Immature natural killer cell (primary cell): ENCODE measurements at regions not wholly inside any gene's neighbourhood (a gene's known extent, or its start where the extent isn't known, plus 50 kb on each side); places are given as distances from the start of the nearest gene placed in this dataset.

Experiments used
- DNase-seq, 3 donors: peaks; one replicate each; pipeline ENCODE4 v3.0.0; 2022; ENCODE audit warnings: mixed read lengths in 1 of 3
- H3K27ac Mint-ChIP-seq, 6 donors: one replicate each; pipeline ENCODE4 v1.8.0; 2020; ENCODE audit warnings: mixed read lengths in 6 of 6, mild to moderate bottlenecking in 5 of 6, inconsistent platforms in 4 of 6, moderate library complexity in 3 of 6
- H3K27me3 Mint-ChIP-seq, 3 donors: one replicate each; pipeline ENCODE4 v1.8.0; 2020 to 2021; ENCODE audit warnings: low read depth in 3 of 3, mild to moderate bottlenecking in 3 of 3, mixed read lengths in 3 of 3, moderate library complexity in 3 of 3, inconsistent platforms in 1 of 3
- H3K36me3 Mint-ChIP-seq, 3 donors: one replicate each; pipeline ENCODE4 v1.8.0; 2020; ENCODE audit warnings: mixed read lengths in 3 of 3, inconsistent platforms in 2 of 3, mild to moderate bottlenecking in 2 of 3
- H3K4me1 Mint-ChIP-seq, 2 donors: one replicate each; pipeline ENCODE4 v1.8.0; 2020; ENCODE audit warnings: inconsistent platforms in 2 of 2, mild to moderate bottlenecking in 2 of 2, mixed read lengths in 2 of 2, moderate library complexity in 1 of 2
- H3K4me3 Mint-ChIP-seq, 5 donors: one replicate each; pipeline ENCODE4 v1.8.0; 2020; ENCODE audit warnings: mild to moderate bottlenecking in 5 of 5, mixed read lengths in 5 of 5, inconsistent platforms in 3 of 5, moderate library complexity in 3 of 5
- H3K9me3 Mint-ChIP-seq, 6 donors: one replicate each; pipeline ENCODE4 v1.8.0; 2020; ENCODE audit warnings: mild to moderate bottlenecking in 6 of 6, mixed read lengths in 6 of 6, inconsistent platforms in 4 of 6, moderate library complexity in 3 of 6

GRCh38 chr12:116463366-116463765 lies 95.8 kb upstream of the MAP1LC3B2 start:
- H3K9me3 Mint-ChIP-seq = no peaks in the 10 kb centered on the region
- no peaks in the 10 kb centered on the region for H3K36me3 Mint-ChIP-seq
- peaks cover 0 to 6% (median 0%) of the 10 kb centered on the region in 3 donors for H3K27me3 Mint-ChIP-seq
- DNase-seq = no peak
- no peak overlapping the region for H3K27ac Mint-ChIP-seq
- H3K4me1 Mint-ChIP-seq = no peaks in the 10 kb centered on the region
- no peak overlapping the region for H3K4me3 Mint-ChIP-seq

DNA sequence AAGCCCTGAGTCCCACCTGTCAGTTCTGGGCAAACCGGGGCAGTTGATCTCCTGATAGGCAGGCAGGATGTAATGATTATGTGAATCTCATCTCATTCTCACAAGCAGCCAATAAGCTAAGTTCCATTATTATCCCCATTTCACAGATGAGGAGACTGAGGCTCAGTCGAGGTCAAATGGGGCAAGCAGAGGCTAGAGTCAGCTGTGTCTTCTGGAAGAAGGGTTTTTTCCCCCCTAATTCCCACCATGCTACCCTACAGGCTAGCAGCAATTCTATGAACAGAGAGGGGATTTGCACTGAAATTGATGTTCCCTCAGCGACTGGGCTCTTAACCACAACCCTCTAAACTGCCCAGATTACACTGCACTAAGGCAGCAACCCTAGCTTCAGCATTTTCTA lies 93.8 kb upstream of the MAP1LC3B2 start:
- Mint-ChIP-seq H3K36me3 (no peaks in the 10 kb centered on the region), H3K27ac (no peak overlapping the region), H3K9me3 (no peaks in the 10 kb centered on the region), H3K4me3 (no peak overlapping the region), H3K27me3 (peaks cover 0 to 6% (median 1%) of the 10 kb centered on the region in 3 donors), H3K4me1 (no peaks in the 10 kb centered on the region)
- no peak for DNase-seq

DNA sequence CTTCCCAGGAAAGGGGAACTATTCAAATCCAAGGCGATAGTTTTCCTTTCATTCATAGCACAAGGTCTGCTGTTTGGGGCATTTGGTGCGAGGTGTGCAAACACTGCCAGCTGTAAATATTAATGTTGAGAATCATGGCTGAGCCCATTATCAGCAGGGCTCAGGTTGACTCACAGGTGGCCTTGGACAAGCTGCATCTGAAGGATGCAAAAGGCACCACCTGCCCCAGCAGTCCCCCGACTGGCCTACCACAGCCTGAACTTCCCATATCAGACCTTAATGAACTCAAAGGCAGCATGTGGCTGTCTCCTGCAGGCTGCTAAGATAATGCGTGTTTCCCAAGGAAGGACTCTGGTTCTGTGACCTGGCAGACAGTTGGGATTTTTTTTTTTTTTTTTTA lies 93.3 kb upstream of the MAP1LC3B2 start:
- Mint-ChIP-seq H3K27ac (no peak overlapping the region), H3K36me3 (no peaks in the 10 kb centered on the region), H3K4me3 (no peak overlapping the region), H3K4me1 (no peaks in the 10 kb centered on the region), H3K9me3 (no peaks in the 10 kb centered on the region), H3K27me3 (peaks cover 0 to 6% (median 1%) of the 10 kb centered on the region in 3 donors)
- DNase-seq = no peak

GRCh38 chr12:116466536-116466935 lies 92.6 kb upstream of the MAP1LC3B2 start:
- no peak for DNase-seq
- H3K4me3 Mint-ChIP-seq = no peak overlapping the region
- no peaks in the 10 kb centered on the region for H3K9me3 Mint-ChIP-seq
- no peaks in the 10 kb centered on the region for H3K36me3 Mint-ChIP-seq
- H3K4me1 Mint-ChIP-seq = no peaks in the 10 kb centered on the region
- peak overlapping the region in 1 of 6 donors; percentile 3 for H3K27ac Mint-ChIP-seq
- peaks cover 0 to 6% (median 1%) of the 10 kb centered on the region in 3 donors for H3K27me3 Mint-ChIP-seq

DNA sequence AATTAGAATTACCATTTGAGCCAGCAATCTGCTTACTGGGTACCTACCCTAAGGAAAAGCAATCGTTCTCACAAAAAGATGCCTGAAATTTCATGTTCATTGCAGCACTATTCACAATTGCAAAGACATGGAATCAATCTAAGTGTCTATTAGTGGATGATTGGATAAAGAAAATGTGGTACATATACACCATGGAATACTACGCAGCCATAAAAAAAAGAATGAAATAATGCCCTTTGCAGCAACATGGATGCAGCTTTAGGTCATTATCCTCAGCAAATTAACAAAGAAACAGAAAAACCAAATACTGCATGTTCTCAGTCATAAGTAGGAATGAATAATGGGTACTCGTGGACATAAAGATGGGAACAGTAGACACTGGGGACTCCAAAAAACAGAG lies 89.8 kb upstream of the MAP1LC3B2 start:
- Mint-ChIP-seq H3K4me1 (no peaks in the 10 kb centered on the region), H3K9me3 (no peaks in the 10 kb centered on the region), H3K27ac (no peak overlapping the region), H3K4me3 (no peak overlapping the region), H3K27me3 (peaks cover 0 to 2% (median 1%) of the 10 kb centered on the region in 3 donors), H3K36me3 (no peaks in the 10 kb centered on the region)
- no peak for DNase-seq

DNA sequence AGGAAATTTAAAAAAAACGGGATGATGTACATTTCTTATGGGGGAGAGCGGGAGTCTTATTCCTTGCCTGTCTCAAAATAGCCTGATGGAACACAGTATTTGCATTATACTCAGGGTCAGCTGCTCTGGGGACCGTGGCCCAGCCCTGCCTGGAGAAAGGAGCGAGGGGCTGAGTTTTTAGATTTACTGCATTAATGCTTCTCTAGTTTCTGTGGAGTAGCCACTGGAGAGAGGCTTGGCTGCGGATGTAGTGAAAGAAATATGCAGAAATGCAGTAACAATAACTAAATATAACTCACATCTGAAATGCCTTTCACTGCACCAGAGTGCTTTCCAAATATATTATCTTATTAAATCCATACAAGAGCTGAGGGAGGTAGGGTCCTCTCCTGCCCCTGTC lies 87.6 kb upstream of the MAP1LC3B2 start:
- DNase-seq = no peak
- no peaks in the 10 kb centered on the region for H3K4me1 Mint-ChIP-seq
- H3K27ac Mint-ChIP-seq = no peak overlapping the region
- H3K27me3 Mint-ChIP-seq = peaks cover 0 to 2% (median 1%) of the 10 kb centered on the region in 3 donors
- H3K36me3 Mint-ChIP-seq = peaks cover 0 to 4% (median 0%) of the 10 kb centered on the region in 3 donors
- H3K9me3 Mint-ChIP-seq = peaks cover 0 to 5% (median 0%) of the 10 kb centered on the region in 6 donors
- no peak overlapping the region for H3K4me3 Mint-ChIP-seq

- Mint-ChIP-seq H3K27me3 (peaks cover 0 to 1% (median 0%) of the 10 kb centered on the region in 3 donors), H3K9me3 (peaks cover 0 to 8% (median 0%) of the 10 kb centered on the region in 6 donors), H3K36me3 (peaks cover 0 to 4% (median 0%) of the 10 kb centered on the region in 3 donors), H3K4me1 (no peaks in the 10 kb centered on the region), H3K27ac (no peak overlapping the region), H3K4me3 (no peak overlapping the region)
- no peak for DNase-seq
Measured at GRCh38 chr12:116472193-116472592, 87.0 kb upstream of the MAP1LC3B2 start.

DNA sequence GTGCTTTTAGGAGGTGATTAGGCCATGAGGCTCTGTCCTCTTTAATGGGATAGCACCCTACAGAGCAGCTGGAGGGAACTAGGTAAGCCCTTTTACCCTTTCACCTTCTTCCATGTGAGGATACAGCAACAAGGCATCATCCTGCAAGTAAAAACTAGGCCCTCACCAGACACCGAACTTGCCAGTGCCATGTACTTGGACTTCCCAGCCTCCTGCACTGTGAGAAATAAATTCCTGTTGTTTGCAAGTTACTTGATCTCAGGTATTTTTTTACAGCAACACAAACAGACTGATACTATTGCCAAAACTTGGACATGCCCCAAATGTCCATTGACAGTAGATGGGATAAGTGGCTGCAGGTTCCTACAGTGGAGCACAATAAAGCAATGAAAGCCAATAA lies 85.8 kb upstream of the MAP1LC3B2 start:
- Mint-ChIP-seq H3K36me3 (peaks cover 0 to 4% (median 0%) of the 10 kb centered on the region in 3 donors), H3K9me3 (peaks cover 0 to 8% (median 0%) of the 10 kb centered on the region in 6 donors), H3K4me1 (no peaks in the 10 kb centered on the region), H3K27me3 (peaks cover 0 to 3% (median 0%) of the 10 kb centered on the region in 3 donors), H3K27ac (no peak overlapping the region), H3K4me3 (no peak overlapping the region)
- no peak for DNase-seq

- Mint-ChIP-seq H3K27ac (no peak overlapping the region), H3K36me3 (peaks cover 0 to 4% (median 0%) of the 10 kb centered on the region in 3 donors), H3K4me1 (no peaks in the 10 kb centered on the region), H3K27me3 (peaks cover 0 to 3% (median 2%) of the 10 kb centered on the region in 3 donors), H3K9me3 (peaks cover 0 to 8% (median 0%) of the 10 kb centered on the region in 6 donors), H3K4me3 (no peak overlapping the region)
- DNase-seq = no peak
Measured at GRCh38 chr12:116474331-116474730, 84.8 kb upstream of the MAP1LC3B2 start.

DNA sequence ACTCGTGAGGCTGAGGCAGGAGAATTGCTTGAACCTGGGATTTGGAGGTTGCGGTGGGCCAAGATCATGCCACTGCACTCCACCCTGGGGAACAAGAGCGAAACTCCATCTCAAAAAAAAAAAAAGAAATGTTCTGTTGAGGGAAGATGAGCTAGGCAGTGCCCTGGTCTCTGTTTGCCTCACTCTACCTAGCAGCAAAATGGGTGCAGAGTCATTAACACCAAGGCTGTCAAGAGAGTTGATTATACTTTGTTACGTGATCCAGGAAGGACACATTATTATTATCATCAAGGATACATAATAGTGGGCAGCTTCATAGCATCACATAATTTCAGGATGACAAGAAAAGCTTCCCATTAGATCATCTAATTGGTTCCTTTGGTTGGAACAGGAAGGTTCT lies 84.3 kb upstream of the MAP1LC3B2 start:
- Mint-ChIP-seq H3K36me3 (peaks cover 0 to 4% (median 0%) of the 10 kb centered on the region in 3 donors), H3K27ac (no peak overlapping the region), H3K27me3 (peaks cover 0 to 2% (median 2%) of the 10 kb centered on the region in 3 donors), H3K4me3 (no peak overlapping the region), H3K9me3 (peaks cover 0 to 8% (median 0%) of the 10 kb centered on the region in 6 donors), H3K4me1 (no peaks in the 10 kb centered on the region)
- no peak for DNase-seq

GRCh38 chr12:116476227-116476822 lies 82.9 kb upstream of the MAP1LC3B2 start:
- Mint-ChIP-seq H3K4me1 (no peaks in the 10 kb centered on the region), H3K36me3 (peaks cover 0 to 4% (median 0%) of the 10 kb centered on the region in 3 donors), H3K27ac (no peak overlapping the region), H3K27me3 (peaks cover 0 to 2% (median 2%) of the 10 kb centered on the region in 3 donors), H3K4me3 (no peak overlapping the region), H3K9me3 (peaks cover 0 to 8% (median 0%) of the 10 kb centered on the region in 6 donors)
- no peak for DNase-seq

DNA sequence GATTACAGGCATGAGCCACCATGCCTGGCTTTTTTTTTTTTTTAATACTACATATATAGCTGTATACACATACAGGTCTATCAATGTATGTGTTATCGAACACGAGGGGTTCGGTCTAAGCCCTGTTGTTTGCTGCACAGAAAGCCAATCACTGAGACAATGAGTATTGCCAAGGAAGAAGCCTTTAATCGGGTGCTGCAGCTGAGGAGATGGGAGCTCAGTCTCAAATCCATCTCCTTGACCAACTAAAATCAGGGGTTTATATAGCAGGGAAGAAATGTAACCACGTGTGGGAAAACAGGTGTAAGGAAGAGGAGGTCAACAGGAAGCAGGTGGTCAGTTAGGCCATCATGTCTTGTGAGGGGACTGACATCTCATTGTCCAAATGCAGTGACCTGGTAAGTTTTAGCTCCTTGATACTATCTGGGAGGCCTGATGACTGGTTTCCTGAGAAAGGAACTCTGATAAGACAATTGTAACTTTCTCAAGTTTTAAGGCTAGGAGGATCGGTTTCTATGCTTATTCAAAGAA lies 80.9 kb upstream of the MAP1LC3B2 start:
- peaks cover 0 to 2% (median 2%) of the 10 kb centered on the region in 3 donors for H3K27me3 Mint-ChIP-seq
- no peak overlapping the region for H3K27ac Mint-ChIP-seq
- no peak for DNase-seq
- H3K9me3 Mint-ChIP-seq = peaks cover 0 to 8% (median 0%) of the 10 kb centered on the region in 6 donors
- H3K36me3 Mint-ChIP-seq = peaks cover 0 to 4% (median 0%) of the 10 kb centered on the region in 3 donors
- H3K4me1 Mint-ChIP-seq = no peaks in the 10 kb centered on the region
- H3K4me3 Mint-ChIP-seq = no peak overlapping the region

DNA sequence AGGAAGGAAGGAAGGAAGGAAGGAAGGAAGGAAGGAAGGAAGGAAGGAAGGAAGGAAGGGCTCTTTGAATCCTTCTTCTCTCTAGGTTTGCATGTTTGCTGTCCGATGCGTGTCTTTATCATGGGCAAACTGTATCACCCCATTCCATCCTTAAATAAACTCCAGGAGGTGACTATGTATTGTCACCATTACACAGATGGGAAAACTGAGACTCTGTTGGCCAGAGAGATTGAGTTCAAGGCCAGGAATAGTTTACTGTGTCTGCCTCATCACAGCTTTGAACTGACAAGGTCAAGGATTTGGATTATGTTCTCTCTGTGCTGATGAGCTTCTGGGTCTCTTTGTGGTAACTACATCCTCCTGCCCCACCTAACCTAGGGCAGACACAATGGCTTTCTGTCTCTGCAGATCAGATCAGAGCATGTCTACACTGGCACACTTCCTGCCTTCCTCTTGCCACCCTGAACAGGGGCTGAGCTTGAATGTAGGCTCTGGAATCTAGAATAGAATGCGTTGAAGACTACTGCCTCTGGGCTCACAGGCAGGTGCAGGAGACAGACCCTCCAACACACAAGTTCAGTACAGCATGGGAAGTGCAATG lies 78.9 kb upstream of the MAP1LC3B2 start:
- peaks cover 0 to 8% (median 0%) of the 10 kb centered on the region in 6 donors for H3K9me3 Mint-ChIP-seq
- peaks cover 0 to 4% (median 0%) of the 10 kb centered on the region in 3 donors for H3K36me3 Mint-ChIP-seq
- no peak overlapping the region for H3K4me3 Mint-ChIP-seq
- no peaks in the 10 kb centered on the region for H3K4me1 Mint-ChIP-seq
- H3K27me3 Mint-ChIP-seq = peaks cover 0 to 2% (median 2%) of the 10 kb centered on the region in 3 donors
- H3K27ac Mint-ChIP-seq = peak overlapping the region in 1 of 6 donors; percentile 2
- no peak for DNase-seq

DNA sequence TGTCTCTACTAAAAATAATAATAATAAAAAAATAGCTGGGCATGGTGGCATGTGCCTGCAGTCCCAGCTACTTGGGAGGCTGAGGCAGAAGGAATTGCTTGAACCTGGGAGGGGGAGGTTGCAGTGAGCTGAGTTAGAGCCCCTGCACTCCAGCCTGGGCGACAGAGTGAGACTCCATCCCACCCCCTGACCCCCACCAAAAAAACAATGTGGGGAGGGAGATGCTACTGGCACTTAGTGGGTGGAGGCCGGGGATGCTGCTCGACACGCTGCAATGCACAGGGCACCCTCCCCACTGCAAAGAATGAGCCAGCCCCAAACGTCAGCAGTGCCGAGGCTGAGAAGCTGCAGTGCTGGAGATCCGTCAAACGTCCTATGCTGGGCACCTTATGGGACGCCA lies 77.5 kb upstream of the MAP1LC3B2 start:
- DNase-seq = no peak
- Mint-ChIP-seq H3K9me3 (peaks cover 0 to under 1% (median 0%) of the 10 kb centered on the region in 6 donors), H3K27ac (no peak overlapping the region), H3K27me3 (peaks cover 0 to 2% (median 2%) of the 10 kb centered on the region in 3 donors), H3K4me1 (no peaks in the 10 kb centered on the region), H3K36me3 (no peaks in the 10 kb centered on the region), H3K4me3 (no peak overlapping the region)
